Stimulated activated CD4-positive, alpha-beta T cell treated with anti-CD3 and anti-CD28 coated beads, Interleukin-12 subunit alpha, Interleukin-12 subunit beta, amount 100 ng/mL, for 48 hours (primary cell): ENCODE measurements at regions not wholly inside any gene's neighbourhood (a gene's known extent, or its start where the extent isn't known, plus 50 kb on each side); places are given as distances from the start of the nearest gene placed in this dataset.

Source experiments
- DNase-seq, 3 donors: peaks; one replicate each; pipeline ENCODE4 v3.0.0-alpha.2; 2020; ENCODE audit warnings: low read depth in 2 of 3, low spot score in 1 of 3

DNA sequence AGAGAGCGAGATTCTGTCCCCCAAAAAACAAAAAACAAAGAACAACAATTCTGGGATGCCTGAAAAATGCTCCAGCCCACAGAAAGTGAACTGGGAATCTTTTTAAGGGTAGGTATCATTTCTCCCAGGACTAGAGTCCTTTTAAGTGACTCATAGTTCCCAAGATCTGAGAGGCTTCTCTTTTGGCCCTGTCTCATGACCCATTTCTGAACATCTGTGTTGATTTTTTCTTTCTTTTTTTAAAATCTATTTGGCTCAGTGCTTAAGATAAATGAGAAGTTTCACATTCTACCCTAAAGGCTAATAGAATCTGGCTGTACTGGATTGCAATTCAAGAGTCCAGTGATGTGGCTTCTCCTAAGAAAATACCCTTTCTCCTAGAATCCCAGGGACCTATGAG lies 217.6 kb upstream of the FOXQ1 start:
- no peak for DNase-seq

DNA sequence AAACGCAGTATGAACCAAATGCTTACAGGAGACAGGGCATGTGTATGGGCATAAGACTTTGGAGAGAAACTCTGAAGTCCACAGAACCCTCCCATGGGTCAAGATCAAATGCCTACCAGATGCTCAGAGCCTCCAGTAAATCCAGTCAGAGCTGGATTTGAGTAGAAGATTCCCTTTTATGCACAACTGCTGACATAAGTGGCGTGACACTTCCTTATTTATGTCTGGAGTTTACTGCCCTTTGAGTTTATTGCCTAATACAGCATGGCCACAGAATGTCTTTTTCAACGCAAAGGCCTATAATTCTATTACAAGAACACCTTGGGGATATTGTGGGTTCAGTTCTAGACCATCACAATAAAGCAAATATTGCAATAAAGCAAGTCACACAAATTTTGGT lies 220.0 kb upstream of the FOXQ1 start:
- DNase-seq = no peak

DNA sequence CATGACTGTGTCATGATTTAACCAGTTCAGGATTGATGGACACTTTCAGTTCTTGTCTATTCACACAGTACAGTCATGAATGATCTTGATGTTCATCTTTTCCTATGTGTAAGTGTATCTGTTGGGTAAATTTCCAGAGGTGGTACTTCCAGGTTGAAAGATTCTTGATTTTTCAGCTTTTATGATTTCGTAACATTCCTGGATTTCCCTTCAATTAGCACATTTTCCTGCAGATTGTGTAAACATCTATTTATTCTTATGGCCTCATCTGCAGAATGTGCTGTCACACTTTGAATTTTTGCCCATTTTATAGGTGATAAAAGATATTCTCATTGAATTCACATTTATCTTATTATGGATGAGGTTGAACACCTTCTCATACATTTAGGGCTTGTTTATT lies 222.0 kb upstream of the FOXQ1 start:
- no peak for DNase-seq

DNA sequence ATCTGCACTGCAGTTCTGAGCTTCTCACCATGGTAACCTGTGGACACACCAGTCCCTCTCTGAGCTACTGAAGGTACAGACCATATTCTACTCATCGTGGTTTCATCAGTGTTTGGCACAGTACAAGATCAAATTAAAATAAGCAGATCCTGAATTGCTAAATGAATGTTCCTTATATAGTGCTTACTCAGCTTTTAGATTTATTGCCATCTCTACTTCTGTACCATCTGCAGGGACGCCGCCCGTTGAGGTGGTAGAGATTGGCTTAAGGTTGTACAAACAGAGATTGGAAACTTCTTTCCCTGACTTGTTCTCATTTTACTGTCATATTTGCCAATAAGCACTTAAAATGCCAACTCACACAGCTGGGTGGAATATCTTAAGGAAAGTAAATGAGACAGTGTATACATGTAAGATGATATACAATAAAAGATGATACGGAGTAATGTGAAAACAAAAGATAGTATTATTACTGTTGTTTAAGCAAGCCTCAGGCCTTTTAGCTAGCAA lies 223.4 kb upstream of the FOXQ1 start:
- no peak for DNase-seq

DNA sequence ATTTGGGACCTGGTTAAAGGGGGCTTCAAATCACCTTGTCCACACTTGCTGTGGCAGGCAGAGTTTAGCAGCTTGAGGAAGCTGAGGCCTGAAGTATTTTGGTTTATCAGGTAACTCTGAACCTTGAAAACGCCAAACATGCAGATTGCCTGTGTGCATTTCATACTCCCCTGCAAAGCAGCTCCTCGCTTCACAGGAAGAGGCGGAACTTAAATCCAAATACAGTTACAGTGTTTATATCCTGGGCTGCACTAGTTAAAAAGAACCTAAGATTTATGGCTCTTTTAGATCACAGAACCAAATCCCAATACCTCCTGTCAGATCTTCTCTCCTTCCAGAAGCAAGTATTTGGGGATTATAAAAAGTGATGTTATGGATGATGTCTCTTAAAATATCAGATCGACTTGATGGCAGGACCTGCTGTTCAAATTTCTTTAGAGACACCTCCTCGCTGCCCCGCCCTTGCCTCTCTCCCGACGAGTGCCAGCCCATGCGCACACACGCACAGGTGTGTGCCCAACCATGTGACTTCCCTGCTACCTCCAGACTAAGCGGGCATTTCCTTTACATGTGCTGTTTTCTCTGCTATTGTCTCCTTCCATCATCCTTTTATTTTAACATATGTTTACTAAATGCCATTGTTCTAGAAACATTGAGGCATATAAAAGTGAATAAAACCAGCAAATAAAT lies 224.6 kb upstream of the FOXQ1 start:
- DNase-seq = no peak

DNA sequence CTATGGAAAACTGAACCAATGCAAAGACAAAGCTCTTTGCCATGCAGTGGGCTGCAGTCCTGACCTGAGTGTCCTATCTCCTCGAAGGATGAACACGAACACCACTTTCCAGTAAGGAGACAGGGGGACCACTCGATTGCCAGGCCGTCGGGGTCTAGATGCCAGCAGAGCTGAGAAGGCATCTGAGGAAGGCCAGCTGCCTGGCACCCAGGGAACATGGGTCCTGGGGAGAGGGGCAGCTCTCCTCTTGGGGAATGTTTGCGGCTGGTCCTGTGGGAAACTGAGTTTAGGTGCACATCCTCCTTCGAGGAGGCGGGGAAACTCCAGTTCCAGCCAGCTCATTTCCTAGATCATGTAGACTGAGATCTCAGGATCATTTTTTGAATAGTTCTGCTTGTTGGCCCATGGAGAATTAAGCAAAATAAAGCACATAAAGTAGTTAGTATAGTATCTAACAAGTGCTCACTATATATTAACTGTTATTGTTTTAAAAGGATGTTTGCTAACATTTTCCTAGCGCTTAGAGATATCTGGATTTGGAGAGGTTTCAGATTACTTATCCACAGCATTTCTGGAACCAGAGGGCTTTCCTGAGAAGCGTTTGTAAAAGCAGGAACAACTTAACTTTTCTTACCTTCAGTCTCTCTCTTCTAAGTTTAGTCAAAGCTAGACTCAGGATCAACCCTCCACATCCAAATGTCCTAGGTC lies 225.3 kb upstream of the FOXQ1 start:
- no peak for DNase-seq

DNA sequence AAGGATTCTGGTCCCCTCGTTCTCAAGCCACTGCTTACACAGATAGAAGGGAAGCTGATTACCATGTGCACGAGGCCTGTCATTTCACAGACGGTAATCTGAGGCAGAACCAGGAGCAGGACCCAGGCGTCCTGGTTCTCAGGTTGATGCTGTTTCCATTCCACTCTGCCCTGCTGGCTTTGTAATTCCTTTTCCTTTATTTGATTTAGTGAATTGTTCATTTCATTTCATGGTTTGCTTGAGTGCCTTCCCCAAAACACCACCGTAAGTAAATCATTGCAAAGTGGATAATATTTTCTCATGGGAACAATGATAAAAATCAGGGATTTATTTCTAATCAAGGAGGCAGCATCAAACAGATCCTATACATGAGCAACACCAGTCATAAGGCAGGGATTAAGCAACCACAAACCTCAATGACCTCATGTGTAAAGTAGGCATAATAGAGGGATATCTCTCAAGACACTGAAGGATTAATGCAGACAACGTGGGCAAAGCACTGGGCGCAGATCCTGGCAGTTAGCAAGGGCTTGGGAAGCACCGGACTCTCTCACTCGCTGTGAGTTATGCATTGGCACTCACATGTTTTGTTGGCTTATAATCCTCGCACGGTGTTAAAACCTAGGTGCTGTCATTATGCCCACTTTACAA lies 229.5 kb upstream of the FOXQ1 start:
- DNase-seq = no peak

DNA sequence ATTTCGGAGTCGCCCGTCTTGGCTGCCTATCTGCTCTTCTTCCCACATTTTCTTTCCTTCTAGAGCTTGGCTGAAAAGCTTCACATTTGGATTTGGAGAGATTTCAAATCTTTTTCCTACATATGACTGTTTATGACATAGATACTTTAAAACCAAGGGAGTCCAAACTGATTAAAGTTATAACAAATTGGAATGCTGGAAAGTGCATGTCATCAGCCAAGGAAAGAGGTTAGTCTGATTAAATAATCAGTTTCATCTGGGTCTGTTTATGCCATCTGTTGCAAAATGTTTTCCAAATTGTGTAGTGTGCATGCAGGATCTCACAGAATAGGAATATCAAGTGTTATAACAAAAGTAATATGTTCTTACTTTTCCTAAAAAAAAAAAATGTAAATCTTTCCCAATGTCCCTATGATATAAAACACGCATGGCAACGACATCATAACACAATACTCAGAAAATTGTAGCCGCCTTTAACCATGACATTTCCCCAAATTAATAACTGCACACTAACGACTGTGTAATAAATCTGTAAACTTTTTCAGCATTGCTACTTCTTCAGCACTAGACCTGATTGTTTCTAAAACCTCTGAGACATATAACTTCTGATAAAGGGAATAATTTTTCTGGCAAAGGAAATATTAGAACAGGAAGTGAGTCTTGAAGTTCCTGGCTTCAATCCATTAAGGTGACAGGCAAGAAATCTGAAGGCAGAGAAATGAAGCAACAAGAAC lies 230.2 kb upstream of the FOXQ1 start:
- DNase-seq = no peak

DNA sequence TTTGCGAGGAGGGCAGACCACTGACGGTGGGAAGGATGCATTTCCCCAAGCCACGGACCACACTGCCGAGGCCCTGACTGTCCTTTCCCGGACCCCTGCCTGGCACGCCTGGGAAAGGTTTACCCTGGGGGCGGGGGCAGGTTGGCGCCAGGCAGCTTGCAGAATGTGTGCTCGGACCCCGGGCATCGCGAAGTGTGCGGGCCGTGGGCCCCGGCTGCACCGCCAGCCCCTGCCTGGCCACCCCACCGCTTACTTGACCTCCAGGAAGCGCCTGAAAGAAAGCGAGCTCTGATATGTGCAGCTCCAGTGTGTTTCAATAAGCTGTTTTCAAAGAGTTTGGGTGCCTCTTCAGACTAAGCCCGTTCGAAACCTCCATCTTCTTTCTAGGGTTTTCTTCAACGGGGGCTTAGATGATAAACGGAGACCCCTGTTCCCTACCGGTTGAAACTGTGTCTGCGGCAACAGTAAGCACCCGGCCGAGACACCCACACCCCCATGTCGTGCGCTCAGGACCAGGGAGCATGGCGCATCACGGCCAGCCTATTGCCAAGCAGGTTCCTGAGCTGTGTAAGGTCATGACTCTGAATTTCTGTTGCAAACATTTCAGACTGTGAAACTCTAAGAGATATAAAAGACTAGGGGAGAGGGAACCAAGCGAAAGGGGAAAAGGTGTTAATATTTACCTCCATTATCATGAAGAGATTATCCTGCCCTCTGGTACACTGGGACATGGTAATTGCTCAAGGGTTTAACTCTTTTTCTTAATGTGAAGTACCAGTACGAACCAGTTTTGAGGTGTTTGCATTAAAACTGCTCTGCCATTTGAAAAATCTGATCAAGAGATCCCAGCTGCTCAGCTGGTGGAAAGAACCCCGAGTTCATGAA lies 231.2 kb upstream of the FOXQ1 start:
- DNase-seq = no peak

DNA sequence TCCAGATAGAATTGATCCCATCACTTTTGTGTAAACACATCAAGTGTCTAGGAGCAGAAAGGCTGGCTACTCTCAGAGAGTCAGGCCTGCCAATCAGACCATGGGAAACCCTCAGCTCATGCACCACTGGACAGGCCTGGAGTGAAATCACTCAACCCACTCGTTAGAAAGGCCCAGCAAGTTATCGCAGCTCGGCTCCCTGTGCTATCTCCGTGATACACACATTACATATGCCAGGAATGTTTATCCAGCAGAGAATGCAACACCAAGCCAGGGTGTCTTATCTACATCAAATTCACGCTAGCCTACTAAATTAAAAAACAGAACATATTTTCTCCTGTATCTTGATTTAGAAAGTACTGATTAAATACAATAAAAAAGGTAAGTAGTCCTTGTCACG lies 232.4 kb upstream of the FOXQ1 start:
- DNase-seq = no peak

DNA sequence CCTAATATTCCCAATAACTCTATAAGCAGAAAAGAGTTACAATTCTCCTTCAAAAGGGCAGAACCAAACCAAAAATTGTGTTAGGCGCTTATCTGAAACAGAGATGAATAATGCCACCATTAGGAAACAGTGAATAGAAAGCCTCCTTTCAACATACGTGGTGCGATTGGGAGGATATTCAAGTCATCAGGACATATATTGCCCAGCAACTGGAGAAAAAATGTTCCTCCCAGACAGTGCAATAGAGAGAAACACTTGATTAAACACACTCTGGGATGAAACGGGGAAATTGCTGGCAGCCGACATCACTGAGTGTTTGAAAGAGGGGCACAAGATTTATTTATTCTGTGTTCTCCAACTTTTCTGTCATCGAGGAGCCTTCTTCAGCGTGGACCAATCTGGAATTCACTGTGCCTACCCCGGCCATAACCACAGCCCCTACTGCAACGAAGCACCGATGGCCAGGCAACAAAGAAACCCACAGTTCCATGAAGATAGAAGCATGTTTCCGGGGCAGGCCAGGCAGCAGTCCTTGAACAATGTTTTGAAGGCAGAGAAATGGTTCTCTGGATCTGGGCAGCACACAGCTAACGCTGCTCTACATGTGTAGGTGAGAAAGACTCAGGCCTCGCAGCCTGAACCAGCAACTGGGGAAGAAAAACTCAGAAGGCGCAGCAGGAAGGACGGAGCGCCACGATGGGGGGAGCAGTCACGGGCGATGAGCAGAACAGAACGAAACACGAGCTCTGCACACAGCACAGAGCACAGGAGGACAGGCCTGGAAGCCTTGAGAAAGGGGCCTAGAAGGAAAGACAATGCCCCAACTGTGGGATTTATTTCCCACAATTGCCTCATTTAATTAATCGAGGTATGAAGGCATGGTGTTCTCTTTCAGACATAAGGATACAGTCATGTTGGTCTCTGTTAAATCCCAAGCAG lies 234.2 kb upstream of the FOXQ1 start:
- DNase-seq = no peak

DNA sequence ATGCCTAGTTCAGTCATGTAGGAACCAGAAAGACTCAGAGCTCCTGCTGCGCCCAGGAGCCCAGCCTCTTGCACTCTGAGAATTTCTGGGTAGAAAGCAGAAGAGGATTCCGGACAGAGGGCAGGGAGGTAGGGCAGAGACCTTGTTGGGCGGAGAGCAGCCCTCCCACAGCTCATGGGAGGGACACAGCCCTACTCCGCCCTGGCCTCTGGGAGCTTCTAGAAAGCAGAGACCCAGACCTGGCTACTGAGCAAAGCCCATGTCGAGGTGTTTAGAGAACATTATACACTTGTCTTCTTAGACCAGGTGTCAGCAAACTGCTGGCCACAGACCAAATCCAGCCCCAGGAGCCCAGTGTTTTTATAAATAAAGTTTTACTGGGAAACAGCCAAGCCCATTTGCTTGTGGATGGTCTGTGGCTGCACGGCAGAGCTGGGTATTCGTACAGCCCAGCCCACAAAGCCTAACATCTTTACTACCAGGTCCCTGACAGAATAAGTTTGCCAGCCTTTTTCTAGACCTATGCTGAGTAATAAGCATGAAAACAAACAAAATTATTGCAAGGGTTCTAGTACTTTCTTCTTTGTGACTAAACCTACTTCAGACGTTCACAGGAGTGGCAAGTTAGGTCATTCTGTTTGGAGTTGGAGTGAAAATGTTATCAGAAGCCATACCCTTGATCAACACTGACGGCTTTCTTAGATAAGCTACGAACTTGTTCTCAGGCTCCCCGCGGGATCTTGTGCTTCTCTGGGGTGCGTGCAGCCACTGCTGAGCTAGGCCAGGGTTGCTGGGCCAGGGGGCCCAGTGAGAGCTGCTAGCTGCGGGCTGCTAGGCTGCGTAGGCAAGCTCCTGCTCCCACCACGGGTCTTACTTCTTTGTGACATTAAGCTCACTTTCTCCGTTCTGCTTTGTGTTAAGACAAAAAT lies 235.1 kb upstream of the FOXQ1 start:
- DNase-seq = no peak

DNA sequence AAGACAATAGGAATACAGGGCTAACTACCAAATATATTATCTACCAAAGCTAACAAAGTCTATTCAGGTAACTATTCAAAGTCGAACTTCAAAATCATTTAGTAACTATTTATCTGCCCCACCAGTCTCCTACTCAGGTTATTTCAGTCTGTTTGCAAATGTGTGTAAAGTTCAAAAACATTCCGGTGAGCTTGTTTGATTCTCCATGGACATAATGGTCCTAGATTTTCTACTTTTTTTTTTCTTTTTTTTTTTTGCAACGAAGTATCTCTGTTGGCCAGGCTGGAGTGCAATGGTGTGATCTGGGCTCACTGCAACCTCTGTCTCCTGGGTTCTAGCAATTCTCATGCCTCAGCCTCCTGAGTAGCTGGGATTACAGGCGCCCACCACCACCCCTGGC lies 236.0 kb upstream of the FOXQ1 start:
- DNase-seq = no peak

DNA sequence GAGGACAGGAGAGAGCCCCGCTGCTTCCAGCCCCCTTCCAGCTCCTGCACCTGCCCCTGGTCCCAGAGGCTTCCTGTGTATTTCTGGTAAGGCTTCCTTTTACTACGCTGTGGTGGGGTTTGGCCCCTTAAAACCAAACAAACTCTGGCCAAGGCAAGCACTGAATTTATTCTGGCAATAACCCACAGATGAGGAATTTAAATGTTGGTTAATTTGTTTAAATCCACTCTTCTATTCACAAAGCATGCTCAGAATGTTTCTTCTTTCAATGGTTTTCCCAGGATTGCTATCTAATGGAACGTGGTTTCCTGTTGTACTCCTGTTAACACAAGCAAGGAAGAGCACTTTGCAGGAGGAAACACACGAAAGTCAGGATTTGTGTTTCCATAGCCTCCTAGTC lies 236.5 kb upstream of the FOXQ1 start:
- no peak for DNase-seq

DNA sequence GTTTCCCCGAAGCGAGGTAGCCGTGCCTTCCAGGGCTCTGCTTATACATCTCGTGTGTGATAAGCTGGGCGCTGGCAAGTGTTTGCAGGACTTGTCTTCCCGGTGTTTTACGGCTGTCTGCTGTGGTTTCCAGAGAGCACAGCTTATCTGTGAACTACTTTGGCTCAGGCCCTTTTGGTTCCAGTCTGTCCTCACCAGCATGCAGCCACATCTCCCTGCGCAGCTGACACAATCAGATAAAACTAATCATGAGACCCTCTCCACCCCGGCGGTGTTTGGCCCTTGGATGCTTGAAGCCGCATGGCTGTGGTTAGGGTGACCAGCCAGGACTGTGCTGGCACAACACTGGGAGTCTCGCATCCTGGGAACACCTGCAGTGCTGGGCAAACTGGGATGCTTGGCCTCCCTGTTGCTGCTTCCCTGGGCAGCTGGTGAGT lies 241.8 kb upstream of the FOXQ1 start:
- no peak for DNase-seq

DNA sequence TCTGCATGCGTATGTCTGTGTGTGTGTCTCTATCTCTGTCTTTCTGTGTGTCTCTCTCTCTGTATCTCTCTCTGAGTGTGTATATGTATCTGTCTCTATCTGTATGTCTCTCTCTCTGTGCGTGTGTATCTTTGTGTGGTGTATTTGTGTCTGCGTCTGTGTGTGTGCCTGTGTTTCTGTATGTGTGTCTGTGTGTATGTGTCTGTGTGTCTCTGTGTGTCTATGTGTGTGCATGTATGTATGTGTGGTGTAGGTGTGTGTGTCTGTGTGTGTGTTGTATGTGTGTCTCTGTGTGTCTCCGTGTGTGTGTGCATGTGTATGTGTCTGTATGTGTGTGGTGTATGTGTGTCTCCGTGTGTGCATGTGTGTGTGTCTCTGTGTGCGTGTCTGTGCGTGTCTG lies 243.0 kb upstream of the FOXQ1 start:
- no peak for DNase-seq

DNA sequence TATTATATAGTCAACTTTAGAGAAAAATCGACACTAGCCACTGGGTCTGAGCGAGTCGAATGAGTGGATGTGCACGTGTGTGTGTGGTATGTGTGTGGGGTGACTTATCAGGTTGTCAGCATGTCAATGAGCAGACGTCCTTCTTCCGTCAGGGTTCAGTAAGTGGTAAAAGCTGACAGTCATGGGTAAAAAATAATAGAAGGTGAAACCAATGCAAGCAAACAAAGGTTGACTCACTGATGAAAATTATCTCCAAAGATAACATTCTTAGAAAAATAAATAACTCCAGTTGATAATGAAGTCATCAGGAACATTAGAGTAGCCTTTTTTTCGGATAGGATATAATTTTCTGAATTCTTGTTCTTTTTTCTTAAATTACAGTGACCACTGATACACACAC lies 243.8 kb upstream of the FOXQ1 start:
- no peak for DNase-seq

DNA sequence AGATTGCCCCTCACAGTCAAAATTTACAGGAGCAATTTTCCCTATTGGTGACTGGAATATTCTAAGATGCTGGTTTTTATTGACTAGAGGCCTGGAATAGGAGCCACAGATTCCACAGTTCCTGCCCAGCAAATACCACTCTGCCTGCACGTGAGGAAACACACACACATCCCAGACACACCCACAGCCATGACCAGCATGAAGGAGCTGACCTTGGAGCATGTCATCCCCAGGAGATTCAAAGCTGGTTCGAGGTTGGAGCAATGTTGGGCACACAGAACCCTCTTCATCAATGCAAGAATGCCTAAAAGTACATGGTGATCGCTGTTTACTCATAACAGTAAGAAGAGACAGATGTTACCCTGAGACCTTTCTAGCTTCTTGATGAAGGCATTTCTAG lies 244.6 kb upstream of the FOXQ1 start:
- no peak for DNase-seq
